Esophagus muscularis mucosa (tissue), 4 donors: ENCODE measurements at regions not wholly inside any gene's neighbourhood (a gene's known extent, or its start where the extent isn't known, plus 50 kb on each side); places are given as distances from the start of the nearest gene placed in this dataset.

Experiments used
- CTCF ChIP-seq, 3 experiments: fragments of 200-600 bp in 2 of 3; fragments of 450-650 bp in 1 of 3; sonication (generic) in 2 of 3; IDR thresholded peaks; one replicate each; pipeline ENCODE4 v1.5.1; 2017 to 2019; ENCODE audit warnings: antibody characterized with exemption in 3 of 3, mild to moderate bottlenecking in 2 of 3, moderate library complexity in 1 of 3
- EP300 ChIP-seq: sonication (generic); formaldehyde crosslinking; IDR thresholded peaks from one replicate; pipeline ENCODE4 v1.6.1; 2017; ENCODE audit warnings: antibody characterized with exemption
- POLR2A ChIP-seq: fragments of 450-650 bp; IDR thresholded peaks from one replicate; pipeline ENCODE4 v1.6.1; 2017; ENCODE audit warnings: antibody characterized with exemption, moderate library complexity, mild to moderate bottlenecking, low read depth
- POLR2AphosphoS5 ChIP-seq, 2 donors: sonication (generic); formaldehyde crosslinking; IDR thresholded peaks; one replicate each; pipeline ENCODE4 v1.6.1; 2017; ENCODE audit warnings: antibody characterized with exemption in 2 of 2

GRCh38 chr19:27772059-27772458, 1440.9 kb downstream of the UQCRFS1 start:
- no peak for TF ChIP-seq CTCF (IDR thresholded peaks at IDR 0.05)
- TF ChIP-seq EP300, result no peak
- no peak for TF ChIP-seq POLR2A
- no peak for TF ChIP-seq POLR2AphosphoS5 (IDR thresholded peaks at IDR 0.05)
